NCI-H1417 (cell line): ENCODE measurements at regions not wholly inside any gene's neighbourhood (a gene's known extent, or its start where the extent isn't known, plus 50 kb on each side); places are given as distances from the start of the nearest gene placed in this dataset.
A peak's percentile ranks its signal among the peaks of the same experiment; 100 is the strongest.

Source experiments
- DNase-seq, 3 experiments: peaks; one replicate each; lab custom pipeline; 2025; lab: John Stamatoyannopoulos, UW

GRCh38 chr18:77984833-77985232 is 735.2 kb downstream of the GALR1 start:
- DNase-seq, result no peak

DNA sequence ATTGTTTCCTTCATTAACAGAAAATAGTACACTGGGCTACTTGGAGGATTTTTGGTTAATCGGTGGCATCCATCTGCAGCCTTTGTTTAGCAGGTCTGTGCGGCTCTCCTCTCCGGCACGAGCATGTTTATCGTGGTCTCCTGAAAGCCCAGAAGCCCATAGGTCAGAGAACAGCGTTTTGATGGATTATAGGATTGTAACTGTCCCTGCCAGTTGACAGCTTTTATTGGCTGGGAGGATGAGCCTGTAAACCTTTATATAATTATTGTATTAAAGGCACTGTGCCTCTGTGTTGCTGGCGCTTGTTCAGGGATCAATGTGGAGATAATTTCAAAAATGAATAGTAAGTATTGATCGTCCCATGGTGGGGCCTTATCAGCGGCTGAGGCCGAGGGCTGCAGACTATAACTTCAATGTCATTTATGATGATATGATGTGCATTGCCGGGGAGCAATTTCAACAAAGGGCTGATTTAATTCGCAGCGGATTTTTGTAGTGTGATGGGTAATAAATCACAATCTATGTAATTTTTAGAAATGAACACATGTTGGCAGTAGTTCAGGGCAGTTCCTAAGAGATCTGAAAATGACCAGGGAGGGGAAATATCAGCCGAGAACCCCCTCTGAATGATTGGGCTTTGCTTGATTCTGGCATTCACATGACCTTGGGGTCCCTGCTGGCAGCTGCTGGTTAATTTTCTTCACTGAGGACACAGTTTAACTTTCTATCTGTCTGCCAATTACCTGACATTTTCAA is 736.1 kb downstream of the GALR1 start:
- peak in 1 of 3 experiments; percentile 50 for DNase-seq

- DNase-seq, result no peak
Measured at GRCh38 chr18:77990131-77990530, 740.5 kb downstream of the GALR1 start.

DNA sequence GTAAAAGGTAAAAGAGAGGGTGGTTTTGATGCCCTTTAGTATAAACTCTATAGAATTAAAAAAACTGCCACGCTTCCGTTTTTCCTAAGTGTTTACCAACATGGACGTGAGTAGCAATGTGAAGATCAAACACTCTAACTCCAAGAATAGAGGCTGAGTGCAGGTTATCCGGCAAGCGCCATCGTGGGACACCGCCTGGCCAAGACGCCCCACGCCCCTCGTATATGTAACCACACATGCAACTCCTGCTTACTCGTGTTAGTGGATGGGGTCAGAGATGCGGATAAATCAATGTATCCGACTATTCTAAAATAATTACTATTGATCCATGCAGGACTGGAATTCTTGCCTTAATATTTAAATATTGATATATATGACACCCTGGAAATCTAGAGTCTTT is 741.3 kb downstream of the GALR1 start:
- DNase-seq, result no peak

- no peak for DNase-seq
Measured at GRCh38 chr18:77992057-77992456, 742.4 kb downstream of the GALR1 start.

- no peak for DNase-seq
Measured at GRCh38 chr18:77993188-77993981, 743.7 kb downstream of the GALR1 start.

- no peak for DNase-seq
Measured at GRCh38 chr18:77995593-77995992, 745.9 kb downstream of the GALR1 start.

DNA sequence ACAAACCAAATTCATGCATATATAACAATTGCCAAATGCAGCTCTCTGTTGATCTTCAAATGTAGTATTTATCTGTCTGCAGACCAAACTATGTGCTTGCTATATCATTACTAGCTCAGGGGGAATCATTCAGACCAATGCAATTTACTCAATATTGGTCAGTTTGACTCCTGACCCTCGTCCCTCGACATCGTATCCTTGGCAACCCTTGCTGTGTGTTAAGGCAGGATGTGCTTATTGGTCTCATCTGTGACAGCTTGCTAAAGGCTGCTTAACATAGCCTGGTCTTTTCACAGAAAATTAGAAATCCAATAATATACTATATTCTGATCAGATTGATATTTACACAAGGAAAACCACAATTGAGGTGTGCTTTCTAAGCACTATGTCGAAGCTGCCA is 747.1 kb downstream of the GALR1 start:
- DNase-seq, result no peak

GRCh38 chr18:78001811-78002210 is 752.2 kb downstream of the GALR1 start:
- no peak for DNase-seq

GRCh38 chr18:78006006-78006773 is 756.5 kb downstream of the GALR1 start:
- DNase-seq, result no peak

DNA sequence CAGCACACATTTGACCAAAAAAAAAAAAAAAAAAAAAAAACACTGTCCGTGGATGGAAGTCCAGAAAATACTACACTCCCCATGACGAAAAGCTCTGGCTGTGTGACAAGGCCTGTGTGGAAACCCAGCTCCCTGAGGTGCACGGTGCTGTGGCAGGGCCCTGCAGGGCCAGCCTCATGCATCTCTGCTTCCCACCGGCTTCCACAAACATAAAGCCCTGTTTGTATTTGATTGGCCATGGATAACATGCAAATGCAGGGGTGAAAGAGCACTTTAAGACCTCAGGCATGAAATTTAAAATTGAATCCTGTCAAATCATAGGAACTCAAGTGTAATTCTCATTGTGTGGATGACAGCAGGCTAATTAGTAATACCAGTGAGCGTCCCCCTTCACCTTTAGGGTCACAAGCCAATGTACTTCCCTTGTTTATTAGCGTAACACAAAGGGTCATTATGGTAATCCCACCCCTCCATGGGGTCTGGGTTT is 757.2 kb downstream of the GALR1 start:
- DNase-seq, result peak in 2 of 3 experiments; percentile 31 to 82

- no peak for DNase-seq
Measured at GRCh38 chr18:78010363-78010762, 760.7 kb downstream of the GALR1 start.

DNA sequence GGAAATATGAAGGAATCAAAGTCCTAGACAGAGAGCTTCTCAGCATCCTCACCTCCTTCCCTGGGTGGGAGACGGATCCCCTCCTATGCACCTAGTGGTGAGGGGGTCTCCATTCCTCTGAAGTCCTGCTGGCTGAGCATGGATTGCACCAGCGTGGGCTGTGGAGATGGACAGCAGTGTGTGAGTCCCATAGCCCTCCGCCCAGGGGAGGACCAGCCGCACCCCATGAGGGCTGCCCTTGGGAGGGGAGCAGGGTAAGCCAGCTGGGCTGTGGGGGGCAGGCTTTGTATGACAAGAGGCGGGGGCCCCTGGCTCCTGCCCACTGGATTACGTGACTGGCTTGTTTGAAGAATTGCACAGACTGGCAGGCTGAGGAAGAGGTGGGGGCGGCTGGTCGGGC is 768.2 kb downstream of the GALR1 start:
- no peak for DNase-seq

- DNase-seq, result peak in 2 of 3 experiments; percentile 35 to 62
Measured at GRCh38 chr18:78021196-78021595, 771.5 kb downstream of the GALR1 start.

- peak in 1 of 3 experiments; percentile 40 for DNase-seq
Measured at GRCh38 chr18:78031589-78031988, 781.9 kb downstream of the GALR1 start.

DNA sequence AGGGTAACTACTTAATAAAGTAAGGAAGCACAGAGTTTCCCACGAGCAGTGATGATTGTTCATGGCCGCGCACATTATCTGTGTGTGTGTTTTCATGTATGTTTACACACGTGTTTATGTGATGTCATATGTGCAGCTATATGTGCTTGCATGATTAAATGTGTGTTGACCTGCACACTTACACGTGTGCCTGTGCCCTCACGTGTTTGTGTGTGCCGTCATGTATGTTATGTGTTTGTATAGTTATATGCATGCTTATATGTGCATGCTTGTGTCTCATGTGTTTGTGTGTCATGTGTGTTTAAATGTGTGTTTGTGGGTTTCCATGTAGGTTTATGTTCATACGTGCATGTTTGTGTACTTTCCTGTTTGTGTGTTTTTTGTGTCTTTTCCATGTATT is 782.3 kb downstream of the GALR1 start:
- no peak for DNase-seq

DNA sequence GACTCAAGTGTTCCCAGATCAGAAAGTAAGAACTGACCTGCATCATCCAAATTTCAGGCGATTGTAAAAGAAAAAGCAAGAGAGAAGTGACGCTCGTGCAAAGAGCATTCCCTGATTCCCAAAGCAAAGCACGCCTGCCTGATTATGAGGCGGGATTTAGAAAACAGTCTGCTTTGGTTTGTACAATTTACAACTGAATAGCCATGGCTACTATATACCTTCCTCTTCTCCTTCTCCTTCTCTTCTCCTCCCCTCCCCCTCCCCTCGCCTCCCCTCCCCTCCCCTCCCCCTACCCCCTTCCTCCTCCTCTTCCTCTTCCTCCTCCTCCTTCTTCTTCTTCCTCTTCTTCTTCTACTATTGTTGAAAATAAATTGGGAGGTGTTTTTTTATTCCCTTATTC is 782.9 kb downstream of the GALR1 start:
- no peak for DNase-seq

DNA sequence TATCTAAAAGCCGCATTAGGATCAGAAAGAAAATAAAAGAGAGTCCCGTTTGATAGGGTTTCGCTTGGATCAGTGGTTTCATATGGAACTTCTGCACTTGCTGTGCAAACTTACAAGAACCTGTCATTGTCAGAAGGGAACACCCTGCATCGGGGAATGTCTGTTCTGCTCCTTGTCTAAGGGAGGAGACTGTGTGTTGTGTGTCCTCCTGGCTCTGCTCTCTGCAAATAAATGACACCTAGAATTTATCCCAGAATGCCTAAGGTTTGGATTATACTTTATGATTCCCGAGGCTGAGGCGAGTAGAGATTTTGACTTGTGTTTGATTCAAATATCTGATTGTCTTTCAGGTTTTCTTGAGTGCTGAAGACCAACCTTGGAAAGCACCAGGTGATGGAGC is 785.1 kb downstream of the GALR1 start:
- DNase-seq, result no peak

- DNase-seq, result no peak
Measured at GRCh38 chr18:78041218-78041617, 791.6 kb downstream of the GALR1 start.

GRCh38 chr18:78046631-78047030 is 797.0 kb downstream of the GALR1 start:
- no peak for DNase-seq

GRCh38 chr18:78049281-78049680 is 799.6 kb downstream of the GALR1 start:
- DNase-seq, result no peak

DNA sequence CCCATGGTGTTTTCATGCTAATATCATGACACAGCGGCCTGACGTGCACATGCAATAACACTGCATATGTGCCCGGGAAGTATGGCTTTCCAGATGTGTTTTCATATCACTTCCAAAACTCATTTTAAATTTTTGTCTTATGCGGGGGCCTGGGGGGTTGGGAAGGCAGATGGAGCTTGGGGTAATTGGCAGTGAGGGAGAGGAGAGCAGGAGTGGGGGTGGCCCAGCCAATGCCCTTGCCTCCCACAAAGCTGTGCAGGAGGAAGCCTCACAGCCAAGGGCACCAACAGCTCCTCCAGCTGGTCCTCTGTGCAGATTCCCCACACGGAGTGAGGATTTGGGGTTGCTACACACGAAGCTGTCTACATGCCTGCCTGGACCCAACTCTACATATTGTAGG is 805.2 kb downstream of the GALR1 start:
- no peak for DNase-seq
